ENCODE measurements at regions not wholly inside any gene's neighbourhood (a gene's known extent, or its start where the extent isn't known, plus 50 kb on each side); places are given as distances from the start of the nearest gene placed in this dataset.
"Not testable (repeated sequence)": the region's sequence is repeated elsewhere in the genome, so short reads cannot be mapped to it uniquely, and the experiment has no call there.

DNA sequence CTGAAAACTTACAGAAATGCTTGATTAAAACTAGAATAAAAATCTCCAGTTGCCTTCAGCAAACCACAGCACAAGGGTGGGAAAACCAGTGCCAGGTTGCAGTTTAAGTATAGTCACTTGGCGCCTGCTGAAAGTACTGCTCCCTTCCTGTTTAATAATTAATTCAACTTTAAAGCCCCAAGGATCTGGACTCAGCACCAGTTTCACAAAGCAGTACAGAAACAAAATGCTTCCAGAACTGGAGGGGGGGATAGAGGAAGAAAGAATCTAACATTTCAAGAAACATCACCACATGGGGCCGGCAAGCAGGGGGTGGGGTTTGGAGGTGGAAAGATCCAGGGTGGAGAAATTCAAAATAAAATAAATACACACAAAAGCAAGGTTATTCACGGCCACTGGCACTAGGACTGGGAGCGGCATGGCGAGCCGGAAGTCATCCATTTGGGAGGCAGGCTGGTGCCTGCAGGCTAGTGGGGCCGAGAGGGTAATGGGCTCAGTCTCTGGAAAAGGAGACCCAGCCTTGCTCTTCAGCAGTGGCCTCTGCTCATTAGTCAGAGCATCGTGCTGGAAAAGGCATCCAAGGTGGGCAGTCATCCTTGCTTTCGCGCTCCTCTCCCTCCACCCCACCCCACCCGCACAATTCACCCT, 85.8 kb downstream of the POU3F3 start:
- H3K27me3 ChIP-seq = no peaks in the 10 kb centered on the region
- TF ChIP-seq, protein P1, sequence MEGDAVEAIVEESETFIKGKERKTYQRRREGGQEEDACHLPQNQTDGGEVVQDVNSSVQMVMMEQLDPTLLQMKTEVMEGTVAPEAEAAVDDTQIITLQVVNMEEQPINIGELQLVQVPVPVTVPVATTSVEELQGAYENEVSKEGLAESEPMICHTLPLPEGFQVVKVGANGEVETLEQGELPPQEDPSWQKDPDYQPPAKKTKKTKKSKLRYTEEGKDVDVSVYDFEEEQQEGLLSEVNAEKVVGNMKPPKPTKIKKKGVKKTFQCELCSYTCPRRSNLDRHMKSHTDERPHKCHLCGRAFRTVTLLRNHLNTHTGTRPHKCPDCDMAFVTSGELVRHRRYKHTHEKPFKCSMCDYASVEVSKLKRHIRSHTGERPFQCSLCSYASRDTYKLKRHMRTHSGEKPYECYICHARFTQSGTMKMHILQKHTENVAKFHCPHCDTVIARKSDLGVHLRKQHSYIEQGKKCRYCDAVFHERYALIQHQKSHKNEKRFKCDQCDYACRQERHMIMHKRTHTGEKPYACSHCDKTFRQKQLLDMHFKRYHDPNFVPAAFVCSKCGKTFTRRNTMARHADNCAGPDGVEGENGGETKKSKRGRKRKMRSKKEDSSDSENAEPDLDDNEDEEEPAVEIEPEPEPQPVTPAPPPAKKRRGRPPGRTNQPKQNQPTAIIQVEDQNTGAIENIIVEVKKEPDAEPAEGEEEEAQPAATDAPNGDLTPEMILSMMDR (IDR thresholded peaks at IDR 0.05) = no peak
- no peak for TF ChIP-seq POLR2A (IDR thresholded peaks at IDR 0.05)
- no peaks in the 10 kb centered on the region for H3K4me1 ChIP-seq (replicated peaks in 1 of 2)
- intact Hi-C loops (cut with DNase I) = no loop called here
- 68 to 73% (median 71%) methylated on average over 10 to 11 of the region's 11 CpGs for WGBS, 4 donors
- no peak overlapping the region for H3K4me3 ChIP-seq
- no peak for DNase-seq
- H3K27ac ChIP-seq = no peak overlapping the region
- H3K9me3 ChIP-seq (replicated peaks in 1 of 3) = no peaks in the 10 kb centered on the region
- no peaks in the 10 kb centered on the region for H3K36me3 ChIP-seq (replicated peaks in 1 of 2)

DNA sequence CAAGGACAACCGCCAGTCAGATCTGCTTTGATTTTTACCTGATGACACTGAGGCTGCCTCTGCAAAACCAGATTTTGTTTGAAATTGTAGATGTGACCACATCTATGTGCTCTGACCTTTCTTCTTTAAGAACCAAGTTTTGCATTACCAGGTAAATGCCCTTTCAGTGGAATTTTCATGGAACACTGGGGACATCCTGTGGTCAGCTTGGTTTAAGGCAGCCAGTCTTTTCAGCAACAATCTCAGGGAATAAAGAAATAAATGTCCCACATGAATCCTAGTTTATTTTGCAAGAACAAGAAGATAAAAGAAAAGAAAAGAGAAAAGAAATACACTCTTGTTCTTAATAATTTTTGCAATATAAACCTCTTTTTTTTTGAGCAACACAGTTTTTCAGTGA, 90.6 kb downstream of the POU3F3 start:
- no peaks in the 10 kb centered on the region for H3K4me1 ChIP-seq (replicated peaks in 1 of 2)
- no peak overlapping the region for H3K4me3 ChIP-seq
- intact Hi-C loops (cut with DNase I) = no loop called here
- no peaks in the 10 kb centered on the region for H3K9me3 ChIP-seq (replicated peaks in 1 of 3)
- H3K27ac ChIP-seq = no peak overlapping the region
- 46 to 70% (median 65%) methylated on average over 1 of the region's 1 CpG for WGBS, 4 donors
- H3K36me3 ChIP-seq (replicated peaks in 1 of 2) = no peaks in the 10 kb centered on the region
- no peak for DNase-seq
- H3K27me3 ChIP-seq = no peaks in the 10 kb centered on the region
- no peak for TF ChIP-seq POLR2A (IDR thresholded peaks at IDR 0.05)
- TF ChIP-seq, protein P1 (IDR thresholded peaks at IDR 0.05) = peak in 5 of 6 experiments; percentile 22 to 41 (median 29)

DNA sequence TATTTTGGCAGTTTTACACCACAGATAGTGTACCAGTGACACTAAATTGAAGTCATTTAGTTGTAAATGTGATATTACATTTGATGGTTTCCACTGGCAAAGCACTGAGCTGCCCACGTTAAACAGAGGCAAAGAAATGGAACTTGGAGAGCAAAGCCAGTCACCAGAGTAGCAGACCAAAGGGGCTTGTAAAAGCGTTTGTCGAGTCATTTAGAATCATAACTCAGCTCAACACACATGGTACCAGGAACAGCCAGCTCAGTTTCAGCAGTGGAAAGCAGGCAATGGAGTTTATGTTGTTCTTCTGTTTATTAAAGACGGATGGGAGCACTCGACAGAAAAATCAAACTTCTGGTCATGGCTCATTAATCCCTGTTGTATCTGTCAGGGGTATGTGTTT, 91.2 kb downstream of the POU3F3 start:
- no peak overlapping the region for H3K4me3 ChIP-seq
- no peaks in the 10 kb centered on the region for H3K36me3 ChIP-seq (replicated peaks in 1 of 2)
- DNase-seq = no peak
- H3K9me3 ChIP-seq (replicated peaks in 1 of 3) = no peaks in the 10 kb centered on the region
- TF ChIP-seq POLR2A (IDR thresholded peaks at IDR 0.05) = no peak
- TF ChIP-seq, protein P1 (IDR thresholded peaks at IDR 0.05) = no peak
- no peaks in the 10 kb centered on the region for H3K27me3 ChIP-seq
- intact Hi-C loops (cut with DNase I) = no loop called here
- H3K4me1 ChIP-seq (replicated peaks in 1 of 2) = no peaks in the 10 kb centered on the region
- H3K27ac ChIP-seq = no peak overlapping the region
- WGBS, 4 donors = 22 to 32% (median 27%) methylated on average over 5 of the region's 5 CpGs

DNA sequence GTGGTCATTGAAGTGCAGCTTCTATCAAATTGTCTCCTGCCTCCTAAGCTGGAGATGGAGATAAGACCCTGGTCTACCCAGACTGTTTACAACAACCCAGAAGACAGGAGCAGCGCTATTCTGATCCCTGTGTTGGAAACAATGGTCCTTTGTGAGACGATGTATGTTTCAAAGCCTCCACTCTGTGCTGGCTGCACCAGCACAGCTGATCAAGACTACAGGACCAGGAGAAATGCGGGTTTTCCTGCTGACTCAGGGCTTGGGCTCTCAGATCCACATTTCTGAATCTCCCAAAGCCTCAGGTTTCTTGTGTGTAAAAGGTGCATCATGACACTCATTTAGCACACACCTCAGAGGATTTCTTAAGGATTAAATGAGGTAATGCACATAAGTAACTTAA, 92.0 kb downstream of the POU3F3 start:
- Histone ChIP-seq H3K27ac (no peak overlapping the region), H3K36me3 (replicated peaks in 1 of 2) (no peaks in the 10 kb centered on the region), H3K4me1 (replicated peaks in 1 of 2) (no peaks in the 10 kb centered on the region), H3K27me3 (no peaks in the 10 kb centered on the region), H3K9me3 (replicated peaks in 1 of 3) (no peaks in the 10 kb centered on the region), H3K4me3 (no peak overlapping the region)
- DNase-seq = no peak
- no peak for TF ChIP-seq POLR2A (IDR thresholded peaks at IDR 0.05)
- TF ChIP-seq, protein P1 (IDR thresholded peaks at IDR 0.05) = no peak
- intact Hi-C loops (cut with DNase I) = no loop called here
- WGBS, 4 donors = 32 to 63% (median 58%) methylated on average over 3 of the region's 3 CpGs

DNA sequence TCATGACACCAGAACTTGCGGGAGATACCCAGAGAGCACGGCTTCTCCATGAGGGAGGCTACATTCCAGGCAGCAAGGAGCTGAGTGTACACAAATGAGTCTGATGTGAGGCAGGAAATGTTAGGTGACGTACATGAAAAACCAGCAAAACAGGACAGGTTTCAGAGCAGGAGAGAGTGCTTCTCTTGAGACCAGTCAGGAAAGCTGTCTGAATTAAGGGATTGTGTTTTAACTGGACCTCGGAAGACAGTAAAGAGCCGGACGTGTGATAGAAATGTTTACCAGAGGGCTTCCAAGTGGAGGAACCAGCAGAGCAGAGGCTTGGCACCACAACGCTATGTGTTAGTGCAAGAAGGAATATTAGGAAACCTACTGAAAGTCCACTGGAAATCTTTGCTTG, 90.4 kb upstream of the MRPS9 start:
- H3K36me3 ChIP-seq (replicated peaks in 1 of 2); H3K4me1 ChIP-seq (replicated peaks in 1 of 2); H3K4me3 ChIP-seq; intact Hi-C loops (cut with DNase I); H3K27me3 ChIP-seq; H3K9me3 ChIP-seq (replicated peaks in 1 of 3); DNase-seq; H3K27ac ChIP-seq: not testable (repeated sequence)
- WGBS, 4 donors = 60 to 68% (median 63%) methylated on average over 5 to 7 of the region's 7 CpGs
